GM12864 (cell line): ENCODE measurements at regions not wholly inside any gene's neighbourhood (a gene's known extent, or its start where the extent isn't known, plus 50 kb on each side); places are given as distances from the start of the nearest gene placed in this dataset.

Source experiments
- DNase-seq: peaks from one replicate; pipeline ENCODE4 v3.0.0-alpha.2; 2011; ENCODE audit warnings: low read depth
- H3K4me3 ChIP-seq: 2 replicates; pipeline ENCODE4 v1.5.1; 2011; ENCODE audit warnings: mild to moderate bottlenecking, low read depth, low read length, control low read depth
- CTCF ChIP-seq: IDR thresholded peaks from 2 replicates; pipeline ENCODE4 v1.5.1; 2011; ENCODE audit warnings: low read depth, mild to moderate bottlenecking, moderate library complexity, low read length, control low read depth, inconsistent platforms; ENCODE audit errors: missing control alignments

- no peak for TF ChIP-seq CTCF
- no peak overlapping the region for H3K4me3 ChIP-seq
- DNase-seq: no peak
Observed at GRCh38 chr2:8522687-8523086, 159.2 kb upstream of the ID2 start.

GRCh38 chr2:8524388-8524787, 157.5 kb upstream of the ID2 start:
- no peak for TF ChIP-seq CTCF
- no peak overlapping the region for H3K4me3 ChIP-seq
- no peak for DNase-seq

GRCh38 chr2:8524823-8525222, 157.0 kb upstream of the ID2 start:
- no peak overlapping the region for H3K4me3 ChIP-seq
- TF ChIP-seq CTCF: no peak
- no peak for DNase-seq

GRCh38 chr2:8525236-8525581, 156.6 kb upstream of the ID2 start:
- DNase-seq: no peak
- H3K4me3 ChIP-seq: no peak overlapping the region
- no peak for TF ChIP-seq CTCF

GRCh38 chr2:8525582-8526402, 156.1 kb upstream of the ID2 start:
- DNase-seq: peak; percentile 58
- no peak overlapping the region for H3K4me3 ChIP-seq
- TF ChIP-seq CTCF: peak; percentile 42

GRCh38 chr2:8526403-8526696, 155.5 kb upstream of the ID2 start:
- no peak for DNase-seq
- no peak for TF ChIP-seq CTCF
- H3K4me3 ChIP-seq: no peak overlapping the region

GRCh38 chr2:8527031-8527430, 154.8 kb upstream of the ID2 start:
- DNase-seq: no peak
- TF ChIP-seq CTCF: no peak
- no peak overlapping the region for H3K4me3 ChIP-seq
